Calu3 (cell line): ENCODE measurements at regions not wholly inside any gene's neighbourhood (a gene's known extent, or its start where the extent isn't known, plus 50 kb on each side); places are given as distances from the start of the nearest gene placed in this dataset.

ENCODE experiments used
- BruUV-seq: library from RNA; stranded (reverse); fragments of 400-500 nt; replicated peaks from 2 replicates; lab custom pipeline; 2021; lab: Mats Ljungman, UMichigan
- CTCF ChIA-PET: fragments of 300-600 bp; sonication (Branson Sonifier 250); formaldehyde crosslinking; loops from one replicate; lab custom pipeline; 2022; ENCODE audit warnings: antibody characterized with exemption; lab: Charles Lee
- DNase-seq: peaks from one replicate; pipeline ENCODE4 v3.0.0; 2022
- H3K27ac Mint-ChIP-seq: one replicate; pipeline ENCODE4 v1.8.0; 2022; ENCODE audit warnings: mixed read lengths; ENCODE audit not compliant: unreplicated experiment
- H3K27me3 Mint-ChIP-seq: one replicate; pipeline ENCODE4 v1.8.0; 2022; ENCODE audit warnings: mixed read lengths; ENCODE audit not compliant: unreplicated experiment
- H3K36me3 Mint-ChIP-seq: one replicate; pipeline ENCODE4 v1.8.0; 2022; ENCODE audit warnings: mild to moderate bottlenecking, moderate library complexity, mixed read lengths; ENCODE audit not compliant: insufficient read depth, unreplicated experiment
- H3K4me1 Mint-ChIP-seq: one replicate; pipeline ENCODE4 v1.8.0; 2022; ENCODE audit warnings: mild to moderate bottlenecking, low read depth, mixed read lengths; ENCODE audit not compliant: unreplicated experiment
- H3K4me3 Mint-ChIP-seq: one replicate; pipeline ENCODE4 v1.8.0; 2022; ENCODE audit warnings: mild to moderate bottlenecking, low read depth, moderate library complexity, mixed read lengths; ENCODE audit not compliant: unreplicated experiment
- H3K9me3 Mint-ChIP-seq: one replicate; pipeline ENCODE4 v1.8.0; 2022; ENCODE audit warnings: low read depth, mixed read lengths; ENCODE audit not compliant: unreplicated experiment
- intact Hi-C: fragments of 100-400 bp; cut with micrococcal nuclease; formaldehyde crosslinking; loops from one replicate; pipeline ENCODE4 v1.10.0; 2022; ENCODE audit not compliant: unreplicated experiment
- TF ChIP-seq, protein P1 (sequence below): fragments of 200-600 bp; IDR thresholded peaks from one replicate; pipeline ENCODE4 v1.8.0; 2022; ENCODE audit warnings: antibody characterized with exemption; ENCODE audit not compliant: unreplicated experiment

- no TSS peak for BruUV-seq
- intact Hi-C loops = no loop called here
- CTCF ChIA-PET = no interaction called here
- DNase-seq = no peak
- no peaks in the 10 kb centered on the region for H3K27me3 Mint-ChIP-seq
- no peaks in the 10 kb centered on the region for H3K36me3 Mint-ChIP-seq
- H3K9me3 Mint-ChIP-seq = no peaks in the 10 kb centered on the region
- H3K4me3 Mint-ChIP-seq = no peak overlapping the region
- no peak overlapping the region for H3K27ac Mint-ChIP-seq
- no peaks in the 10 kb centered on the region for H3K4me1 Mint-ChIP-seq
- TF ChIP-seq, protein P1, sequence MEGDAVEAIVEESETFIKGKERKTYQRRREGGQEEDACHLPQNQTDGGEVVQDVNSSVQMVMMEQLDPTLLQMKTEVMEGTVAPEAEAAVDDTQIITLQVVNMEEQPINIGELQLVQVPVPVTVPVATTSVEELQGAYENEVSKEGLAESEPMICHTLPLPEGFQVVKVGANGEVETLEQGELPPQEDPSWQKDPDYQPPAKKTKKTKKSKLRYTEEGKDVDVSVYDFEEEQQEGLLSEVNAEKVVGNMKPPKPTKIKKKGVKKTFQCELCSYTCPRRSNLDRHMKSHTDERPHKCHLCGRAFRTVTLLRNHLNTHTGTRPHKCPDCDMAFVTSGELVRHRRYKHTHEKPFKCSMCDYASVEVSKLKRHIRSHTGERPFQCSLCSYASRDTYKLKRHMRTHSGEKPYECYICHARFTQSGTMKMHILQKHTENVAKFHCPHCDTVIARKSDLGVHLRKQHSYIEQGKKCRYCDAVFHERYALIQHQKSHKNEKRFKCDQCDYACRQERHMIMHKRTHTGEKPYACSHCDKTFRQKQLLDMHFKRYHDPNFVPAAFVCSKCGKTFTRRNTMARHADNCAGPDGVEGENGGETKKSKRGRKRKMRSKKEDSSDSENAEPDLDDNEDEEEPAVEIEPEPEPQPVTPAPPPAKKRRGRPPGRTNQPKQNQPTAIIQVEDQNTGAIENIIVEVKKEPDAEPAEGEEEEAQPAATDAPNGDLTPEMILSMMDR = no peak
Observed at GRCh38 chr5:52275639-52276038, 512.1 kb upstream of the ITGA1 start.

DNA sequence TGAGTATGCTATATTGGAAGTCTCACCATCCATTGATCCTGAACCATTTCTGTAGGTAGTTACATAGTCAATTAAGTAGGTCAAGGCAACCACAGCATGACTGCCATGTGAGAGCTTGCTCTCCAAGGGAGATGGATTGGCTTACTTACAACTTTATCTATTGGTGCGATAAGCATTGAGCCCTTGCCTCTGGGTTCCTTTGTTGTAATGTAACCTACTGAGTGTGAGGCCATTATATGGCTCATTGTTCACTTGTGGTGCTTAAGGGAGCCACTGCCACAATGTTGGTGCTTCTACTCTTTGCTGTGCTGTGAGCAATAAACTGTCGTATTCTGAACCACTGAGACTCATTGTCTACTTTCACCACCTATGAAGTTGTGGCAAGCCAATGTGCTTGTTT, 510.6 kb upstream of the ITGA1 start:
- Mint-ChIP-seq H3K9me3 (no peaks in the 10 kb centered on the region), H3K36me3 (no peaks in the 10 kb centered on the region), H3K27me3 (no peaks in the 10 kb centered on the region), H3K4me1 (no peaks in the 10 kb centered on the region), H3K27ac (no peak overlapping the region), H3K4me3 (no peak overlapping the region)
- TF ChIP-seq, protein P1 = no peak
- BruUV-seq = no TSS peak
- no peak for DNase-seq
- intact Hi-C loops = no loop called here
- CTCF ChIA-PET = no interaction called here

- BruUV-seq = no TSS peak
- no peak for DNase-seq
- CTCF ChIA-PET = no interaction called here
- Mint-ChIP-seq H3K4me3 (no peak overlapping the region), H3K36me3 (no peaks in the 10 kb centered on the region), H3K4me1 (no peaks in the 10 kb centered on the region), H3K27me3 (no peaks in the 10 kb centered on the region), H3K9me3 (no peaks in the 10 kb centered on the region), H3K27ac (no peak overlapping the region)
- intact Hi-C loops = no loop called here
- TF ChIP-seq, protein P1 = no peak
Observed at GRCh38 chr5:52282647-52283046, 505.1 kb upstream of the ITGA1 start.

DNA sequence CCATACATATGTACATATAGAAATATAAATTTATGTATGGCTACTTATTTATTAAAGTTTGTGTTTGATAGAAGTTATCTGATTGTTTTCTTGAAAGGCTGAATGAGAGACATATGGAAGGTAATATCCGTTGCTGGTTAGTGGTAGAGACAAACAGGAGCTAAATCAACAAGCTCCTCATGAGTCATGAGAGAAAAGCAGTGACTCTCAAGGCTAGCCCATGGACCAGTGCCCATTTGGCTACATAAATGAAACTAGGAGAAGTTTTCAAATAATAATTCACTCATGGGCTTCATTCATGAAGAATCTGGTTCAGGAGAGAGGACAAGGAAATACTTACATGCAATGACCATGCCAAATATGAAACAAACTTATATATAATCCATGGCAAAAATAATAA, 504.5 kb upstream of the ITGA1 start:
- CTCF ChIA-PET = no interaction called here
- no peaks in the 10 kb centered on the region for H3K27me3 Mint-ChIP-seq
- no peaks in the 10 kb centered on the region for H3K36me3 Mint-ChIP-seq
- no peaks in the 10 kb centered on the region for H3K9me3 Mint-ChIP-seq
- no peak overlapping the region for H3K4me3 Mint-ChIP-seq
- no TSS peak for BruUV-seq
- intact Hi-C loops = no loop called here
- no peak overlapping the region for H3K27ac Mint-ChIP-seq
- TF ChIP-seq, protein P1 = no peak
- DNase-seq = peak; percentile 15
- no peaks in the 10 kb centered on the region for H3K4me1 Mint-ChIP-seq
